Peyer's patch (tissue), 4 donors: ENCODE measurements at regions not wholly inside any gene's neighbourhood (a gene's known extent, or its start where the extent isn't known, plus 50 kb on each side); places are given as distances from the start of the nearest gene placed in this dataset.

Experiments
- DNase-seq, 3 donors: peaks; one replicate each; pipeline ENCODE4 v3.0.0-alpha.2; 2017 to 2019
- H3K27ac ChIP-seq, 4 donors: fragments of 200-600 bp; sonication (generic); one replicate each; pipeline ENCODE4 v1.5.1; 2016 to 2019
- H3K27me3 ChIP-seq, 2 donors: fragments of 200-600 bp; sonication (generic); one replicate each; pipeline ENCODE4 v1.5.1; 2019
- H3K36me3 ChIP-seq, 3 donors: fragments of 200-600 bp; sonication (generic); one replicate each; pipeline ENCODE4 v1.5.1; 2016 to 2019
- H3K4me1 ChIP-seq, 4 donors: fragments of 200-600 bp; sonication (generic); one replicate each; pipeline ENCODE4 v1.5.1; 2016 to 2019
- H3K4me3 ChIP-seq, 4 donors: fragments of 200-600 bp; sonication (generic); 1 replicate in 3 of 4; 2 replicates in 1 of 4; pipeline ENCODE4 v1.5.1; 2016 to 2019; ENCODE audit warnings: mild to moderate bottlenecking in 1 of 4
- H3K9me3 ChIP-seq, 4 donors: fragments of 200-600 bp; sonication (generic); one replicate each; pipeline ENCODE4 v1.5.1; 2016 to 2019; ENCODE audit warnings: mild to moderate bottlenecking in 1 of 4
- CTCF ChIP-seq, 6 experiments: fragments of 450-650 bp in 4 of 6; fragments of 200-600 bp in 2 of 6; sonication (generic) in 1 of 6; IDR thresholded peaks; one replicate each; pipeline ENCODE4 v1.5.1; 2017 to 2019; ENCODE audit warnings: antibody characterized with exemption in 6 of 6, mild to moderate bottlenecking in 3 of 6, moderate library complexity in 1 of 6
- POLR2A ChIP-seq, 2 donors: fragments of 450-650 bp; IDR thresholded peaks; one replicate each; pipeline ENCODE4 v1.5.1; 2017; ENCODE audit warnings: antibody characterized with exemption in 2 of 2, mild to moderate bottlenecking in 2 of 2, moderate library complexity in 2 of 2

DNA sequence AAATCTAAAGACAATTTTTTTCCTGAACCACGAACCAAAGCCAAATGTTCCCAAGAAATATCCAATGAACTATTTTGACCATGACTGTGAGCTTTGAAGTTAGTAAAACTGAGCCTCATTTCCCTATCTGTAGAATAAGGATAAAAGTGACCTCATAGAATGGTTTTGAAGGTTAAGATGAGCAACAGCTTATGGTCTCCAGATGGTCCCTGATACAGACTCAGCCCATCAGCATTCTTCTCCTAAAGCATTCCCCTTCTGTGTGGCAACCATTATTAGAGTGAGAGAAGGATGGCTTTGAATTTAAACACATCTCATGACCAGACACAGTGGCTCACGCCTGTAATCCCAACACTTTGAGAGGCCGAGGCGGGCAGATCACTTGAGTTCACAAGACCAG is 70.1 kb downstream of the COPRS start:
- Histone ChIP-seq H3K4me1 (no peaks in the 10 kb centered on the region), H3K9me3 (no peaks in the 10 kb centered on the region), H3K27me3 (no peaks in the 10 kb centered on the region), H3K27ac (no peak overlapping the region), H3K4me3 (no peak overlapping the region), H3K36me3 (no peaks in the 10 kb centered on the region)
- TF ChIP-seq CTCF (IDR thresholded peaks at IDR 0.05), result no peak
- no peak for TF ChIP-seq POLR2A (IDR thresholded peaks at IDR 0.05)
- no peak for DNase-seq

DNA sequence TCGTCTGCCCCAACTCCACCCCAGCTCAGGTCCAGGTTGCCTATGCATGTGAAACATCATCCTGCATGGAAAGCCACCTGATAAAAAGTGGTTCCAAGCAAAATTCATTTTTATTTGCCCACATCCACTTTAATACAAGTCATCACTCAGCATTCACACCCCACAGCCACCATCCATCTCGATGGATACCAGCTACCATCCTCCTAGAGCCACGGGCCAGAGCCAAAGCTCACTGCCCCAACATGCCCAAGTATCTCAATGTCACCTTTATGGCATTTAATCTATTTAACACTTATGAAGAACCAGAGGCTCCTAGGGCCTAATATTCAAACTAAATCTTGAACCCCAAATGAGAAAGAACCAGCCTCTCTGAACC is 70.5 kb downstream of the COPRS start:
- no peaks in the 10 kb centered on the region for H3K27me3 ChIP-seq
- DNase-seq, result no peak
- TF ChIP-seq CTCF (IDR thresholded peaks at IDR 0.05) (no peak), POLR2A (IDR thresholded peaks at IDR 0.05) (no peak)
- no peaks in the 10 kb centered on the region for H3K4me1 ChIP-seq
- no peaks in the 10 kb centered on the region for H3K9me3 ChIP-seq
- H3K27ac ChIP-seq, result no peak overlapping the region
- H3K4me3 ChIP-seq, result no peak overlapping the region
- H3K36me3 ChIP-seq, result no peaks in the 10 kb centered on the region

- Histone ChIP-seq H3K9me3 (no peaks in the 10 kb centered on the region), H3K27ac (no peak overlapping the region), H3K36me3 (no peaks in the 10 kb centered on the region), H3K4me1 (no peaks in the 10 kb centered on the region), H3K4me3 (no peak overlapping the region), H3K27me3 (no peaks in the 10 kb centered on the region)
- DNase-seq, result no peak
- TF ChIP-seq POLR2A (IDR thresholded peaks at IDR 0.05) (no peak), CTCF (IDR thresholded peaks at IDR 0.05) (no peak)
Observed at GRCh38 chr17:31787857-31788570, 71.0 kb downstream of the COPRS start.

- Histone ChIP-seq H3K36me3 (no peaks in the 10 kb centered on the region), H3K27me3 (no peaks in the 10 kb centered on the region), H3K27ac (no peak overlapping the region), H3K4me1 (no peaks in the 10 kb centered on the region), H3K9me3 (no peaks in the 10 kb centered on the region), H3K4me3 (no peak overlapping the region)
- DNase-seq, result no peak
- TF ChIP-seq CTCF (IDR thresholded peaks at IDR 0.05) (no peak), POLR2A (IDR thresholded peaks at IDR 0.05) (no peak)
Observed at GRCh38 chr17:31786796-31787481, 72.1 kb downstream of the COPRS start.

- no peaks in the 10 kb centered on the region for H3K36me3 ChIP-seq
- no peak overlapping the region for H3K27ac ChIP-seq
- DNase-seq, result no peak
- no peak overlapping the region for H3K4me3 ChIP-seq
- no peaks in the 10 kb centered on the region for H3K27me3 ChIP-seq
- no peaks in the 10 kb centered on the region for H3K9me3 ChIP-seq
- H3K4me1 ChIP-seq, result no peaks in the 10 kb centered on the region
- no peak for TF ChIP-seq POLR2A (IDR thresholded peaks at IDR 0.05)
- TF ChIP-seq CTCF (IDR thresholded peaks at IDR 0.05), result no peak
Observed at GRCh38 chr17:31780483-31780882, 78.6 kb downstream of the COPRS start.
